ENCODE measurements at regions not wholly inside any gene's neighbourhood (a gene's known extent, or its start where the extent isn't known, plus 50 kb on each side); places are given as distances from the start of the nearest gene placed in this dataset.

GRCh38 chr1:194355488-194356106 is 1169.2 kb upstream of the B3GALT2 start:
- FAIRE-seq (no peak), ATAC-seq (no peak), DNase-seq (ENCODE audit: extremely low read depth in 1 of 4, low spot score in 3 of 4) (no peak)
- H3K9me1 ChIP-seq (ENCODE audit: control insufficient read depth, insufficient read depth, low read length) = no peaks in the 10 kb centered on the region
- H3K9me3 ChIP-seq (replicated peaks; ENCODE audit: control insufficient read depth, insufficient read depth, low read depth, low read length) = no peaks in the 10 kb centered on the region; the same call in 1 of the 2 replicates
- H3K4me2 ChIP-seq (ENCODE audit: insufficient read depth, low read length) = no peak overlapping the region
- H3K9ac ChIP-seq (ENCODE audit: insufficient read depth in 1 of 2, low read depth in 2 of 2, low read length in 2 of 2) = no peak overlapping the region
- CTCF ChIA-PET (ENCODE audit: low intra/inter-chr PET ratio) = no interaction called here
- no peak overlapping the region for H3K27ac ChIP-seq (ENCODE audit: extremely low read depth, low read depth, low read length)
- peaks cover 0 to 4% of the 10 kb centered on the region in 2 experiments; a peak in 1 of 5 replicates for H3K4me1 ChIP-seq (replicated peaks in 1 of 2; ENCODE audit: control insufficient read depth in 2 of 2, insufficient read depth in 2 of 2, low read length in 2 of 2)
- 8% methylated on average over 12 of the region's 12 CpGs for WGBS (ENCODE audit: insufficient coverage, low coverage, missing lambda C conversion rate)
- TF ChIP-seq CSDE1 (IDR thresholded peaks at IDR 0.05) = no peak
- no peak for TF ChIP-seq ZNF263 (CRISPR knock-in tag; IDR thresholded peaks at IDR 0.05; ENCODE audit: borderline replicate concordance)
- no peak for TF ChIP-seq CUX1 (CRISPR knock-in tag; IDR thresholded peaks at IDR 0.05)
- TF ChIP-seq ZNF717 (CRISPR knock-in tag; IDR thresholded peaks at IDR 0.05) = no peak
- TF ChIP-seq TRIM24 (IDR thresholded peaks at IDR 0.05) = no peak
- TF ChIP-seq ZNF583 (CRISPR knock-in tag; IDR thresholded peaks at IDR 0.05) = no peak
- no peak for TF ChIP-seq ZFX (CRISPR knock-in tag; IDR thresholded peaks at IDR 0.05)
- no peak for TF ChIP-seq ZNF282 (CRISPR knock-in tag; IDR thresholded peaks at IDR 0.05)
- TF ChIP-seq NFE2 (IDR thresholded peaks at IDR 0.05; ENCODE audit: low read depth) = no peak
- no peak for TF ChIP-seq ADNP (tag; IDR thresholded peaks at IDR 0.05)
- TF ChIP-seq ZNF592 (IDR thresholded peaks at IDR 0.05) = no peak
- no peak for TF ChIP-seq PML (IDR thresholded peaks at IDR 0.05; ENCODE audit: low read length)
- TF ChIP-seq NFATC3 (IDR thresholded peaks at IDR 0.05) = no peak
- H4K20me1 ChIP-seq (replicated peaks; ENCODE audit: control insufficient read depth, insufficient read depth, low read length) = no peaks in the 10 kb centered on the region
- peaks cover 6% of the 10 kb centered on the region; the same call in 2 of the 3 replicates for H3K79me2 ChIP-seq (ENCODE audit: control insufficient read depth, insufficient read depth, low read length)
- H3K27me3 ChIP-seq (ENCODE audit: control insufficient read depth in 2 of 2, insufficient read depth in 2 of 2, low read length in 2 of 2) = no peaks in the 10 kb centered on the region
- H3K4me3 ChIP-seq = no peak overlapping the region
- intact Hi-C loops (cut with micrococcal nuclease) = no loop called here
- H3K36me3 ChIP-seq (ENCODE audit: control insufficient read depth, insufficient read depth, low read length) = no peaks in the 10 kb centered on the region
- POLR2A ChIA-PET = no interaction called here
- BruUV-seq (replicated peaks) = no TSS peak
- no peak overlapping the region for H2AFZ ChIP-seq (ENCODE audit: low read depth, low read length)
- in situ Hi-C loops (cut with MboI) = no loop called here

Measured in K562 (cell line).